GM23338 (cell line): ENCODE measurements at regions not wholly inside any gene's neighbourhood (a gene's known extent, or its start where the extent isn't known, plus 50 kb on each side); places are given as distances from the start of the nearest gene placed in this dataset.

Experiments used
- ATAC-seq: fragments of 200-7000 bp; cut with Tn5 transposase; 3 replicates; pipeline ENCODE4 v1.9.1; 2020
- DNase-seq: peaks from one replicate; pipeline ENCODE4 v3.0.0-alpha.2; 2015; ENCODE audit warnings: low spot score
- H2AFZ ChIP-seq: fragments of 200-600 bp; sonication (generic); 2 replicates; pipeline ENCODE4 v1.8.0; 2016; ENCODE audit warnings: antibody characterized with exemption, mild to moderate bottlenecking, moderate library complexity
- H3F3A ChIP-seq: fragments of 200-600 bp; sonication (generic); replicated peaks from 2 replicates; pipeline ENCODE4 v1.8.0; 2017; ENCODE audit warnings: antibody characterized with exemption, mixed run types, low read depth
- H3K27ac ChIP-seq: fragments of 200-600 bp; sonication (generic); 2 replicates; pipeline ENCODE4 v1.6.1; 2016; ENCODE audit warnings: low read depth
- H3K27me3 ChIP-seq: fragments of 200-600 bp; sonication (generic); 2 replicates; pipeline ENCODE4 v1.8.0; 2016; ENCODE audit warnings: mild to moderate bottlenecking, mixed run types, moderate library complexity; ENCODE audit not compliant: insufficient read depth
- H3K36me3 ChIP-seq: fragments of 200-600 bp; sonication (generic); 2 replicates; pipeline ENCODE4 v1.8.0; 2016; ENCODE audit warnings: mild to moderate bottlenecking; ENCODE audit not compliant: insufficient read depth
- H3K4me1 ChIP-seq: fragments of 200-600 bp; sonication (generic); 2 replicates; pipeline ENCODE4 v1.8.0; 2016; ENCODE audit warnings: mild to moderate bottlenecking, moderate library complexity; ENCODE audit not compliant: insufficient read depth
- H3K4me2 ChIP-seq: fragments of 200-600 bp; sonication (generic); 2 replicates; pipeline ENCODE4 v1.7.1; 2017; ENCODE audit warnings: mixed run types
- H3K4me3 ChIP-seq: fragments of 200-600 bp; sonication (generic); 2 replicates; pipeline ENCODE4 v1.6.1; 2016; ENCODE audit warnings: mixed run types
- H3K79me2 ChIP-seq: fragments of 200-600 bp; sonication (generic); replicated peaks from 2 replicates; pipeline ENCODE4 v1.8.0; 2017; ENCODE audit warnings: mild to moderate bottlenecking; ENCODE audit not compliant: insufficient read depth
- H3K9me2 ChIP-seq: fragments of 200-600 bp; sonication (generic); 2 replicates; pipeline ENCODE4 v1.8.0; 2017; ENCODE audit not compliant: insufficient read depth
- H4K20me1 ChIP-seq: fragments of 200-600 bp; sonication (generic); replicated peaks from 2 replicates; pipeline ENCODE4 v1.8.0; 2017; ENCODE audit warnings: mild to moderate bottlenecking; ENCODE audit not compliant: insufficient read depth
- H3K27ac Mint-ChIP-seq: 2 replicates; pipeline ENCODE4 v1.8.0; 2020; ENCODE audit warnings: inconsistent platforms, mild to moderate bottlenecking, moderate library complexity, mixed read lengths
- H3K27me3 Mint-ChIP-seq: 3 replicates; pipeline ENCODE4 v1.8.0; 2022; ENCODE audit warnings: low read depth, mild to moderate bottlenecking, moderate library complexity, mixed read lengths, inconsistent platforms; ENCODE audit not compliant: insufficient read depth, poor library complexity
- H3K36me3 Mint-ChIP-seq: 3 replicates; pipeline ENCODE4 v1.8.0; 2021; ENCODE audit warnings: low read depth, mild to moderate bottlenecking, inconsistent platforms, moderate library complexity, mixed read lengths
- H3K4me1 Mint-ChIP-seq: 3 replicates; pipeline ENCODE4 v1.8.0; 2020; ENCODE audit warnings: mild to moderate bottlenecking, inconsistent platforms, mixed read lengths
- H3K4me3 Mint-ChIP-seq: 3 replicates; pipeline ENCODE4 v1.8.0; 2021; ENCODE audit warnings: moderate library complexity, mild to moderate bottlenecking, inconsistent platforms, mixed read lengths
- H3K9me3 Mint-ChIP-seq: 3 replicates; pipeline ENCODE4 v1.8.0; 2020; ENCODE audit warnings: moderate library complexity, mild to moderate bottlenecking, inconsistent platforms, mixed read lengths
- CREB1 ChIP-seq: fragments of 250-450 bp; sonication (Bioruptor Pico); IDR thresholded peaks from 2 replicates; pipeline ENCODE4 v1.5.0; 2020; ENCODE audit warnings: low read depth, mild to moderate bottlenecking, moderate library complexity
- ETS1 ChIP-seq: IDR thresholded peaks from 2 replicates; pipeline ENCODE4 v1.6.1; 2016; ENCODE audit warnings: antibody characterized with exemption
- EZH2 ChIP-seq: fragments of 200-600 bp; sonication (generic); IDR thresholded peaks from one replicate; pipeline ENCODE4 v1.8.0; 2017; ENCODE audit warnings: antibody characterized with exemption, mild to moderate bottlenecking, low read depth; ENCODE audit not compliant: unreplicated experiment
- EZH2phosphoT487 ChIP-seq: fragments of 200-600 bp; sonication (generic); IDR thresholded peaks from one replicate; pipeline ENCODE4 v1.8.1; 2018; ENCODE audit warnings: antibody characterized with exemption; ENCODE audit not compliant: unreplicated experiment
- JUNB ChIP-seq: IDR thresholded peaks from one replicate; pipeline ENCODE4 v1.6.1; 2016; ENCODE audit warnings: antibody characterized with exemption; ENCODE audit not compliant: unreplicated experiment
- NANOG ChIP-seq: IDR thresholded peaks from 2 replicates; pipeline ENCODE4 v1.6.1; 2016; ENCODE audit warnings: antibody characterized with exemption, borderline replicate concordance
- POLR2AphosphoS5 ChIP-seq: IDR thresholded peaks from 2 replicates; pipeline ENCODE4 v1.6.1; 2016; ENCODE audit warnings: antibody characterized with exemption, low read depth
- REST ChIP-seq: IDR thresholded peaks from one replicate; pipeline ENCODE4 v1.6.1; 2018; ENCODE audit warnings: antibody characterized with exemption; ENCODE audit not compliant: unreplicated experiment
- STAT1 ChIP-seq: IDR thresholded peaks from one replicate; pipeline ENCODE4 v1.6.1; 2016; ENCODE audit warnings: antibody characterized with exemption; ENCODE audit not compliant: unreplicated experiment
- ZNF114 ChIP-seq: fragments of 250-450 bp; sonication (Bioruptor Pico); IDR thresholded peaks from 2 replicates; pipeline ENCODE4 v1.5.0; 2020; ENCODE audit warnings: mild to moderate bottlenecking, moderate library complexity
- ZNF331 ChIP-seq: fragments of 250-450 bp; sonication (Bioruptor Pico); IDR thresholded peaks from 2 replicates; pipeline ENCODE4 v1.5.0; 2020; ENCODE audit warnings: low read depth, mild to moderate bottlenecking, moderate library complexity
- TF ChIP-seq, protein P1 (sequence below), 2 experiments: fragments of 200-600 bp in 1 of 2; sonication (generic) in 1 of 2; conservative IDR thresholded peaks; 2 replicates each; pipeline versions ENCODE4 v1.5.1 to v1.6.1; 2016 to 2017; ENCODE audit warnings: antibody characterized with exemption in 2 of 2, low read depth in 2 of 2, mild to moderate bottlenecking in 2 of 2, moderate library complexity in 1 of 2
- TF ChIP-seq, protein P2 (sequence below): fragments of 250-450 bp; sonication (Bioruptor Pico); IDR thresholded peaks from 2 replicates; pipeline ENCODE4 v1.5.0; 2020; ENCODE audit warnings: mild to moderate bottlenecking, moderate library complexity

GRCh38 chr6:117156741-117157140, 108.6 kb upstream of the VGLL2 start:
- Mint-ChIP-seq H3K4me3 (no peak overlapping the region), H3K4me1 (no peaks in the 10 kb centered on the region), H3K27me3 (no peaks in the 10 kb centered on the region), H3K27ac (no peak overlapping the region), H3K9me3 (peaks cover 4% of the 10 kb centered on the region; the same call in 1 of the 3 replicates), H3K36me3 (peaks cover 3% of the 10 kb centered on the region; the same call in 1 of the 3 replicates)
- ATAC-seq (no peak), DNase-seq (no peak)
- no peaks in the 10 kb centered on the region for H3K4me1 ChIP-seq
- no peak overlapping the region for H3K4me3 ChIP-seq
- no peak overlapping the region for H3K27ac ChIP-seq
- H3K36me3 ChIP-seq, result no peaks in the 10 kb centered on the region
- H4K20me1 ChIP-seq, result no peaks in the 10 kb centered on the region
- H3K4me2 ChIP-seq, result no peak overlapping the region
- no peak overlapping the region for H2AFZ ChIP-seq
- H3K27me3 ChIP-seq, result no peaks in the 10 kb centered on the region
- H3F3A ChIP-seq, result no peaks in the 10 kb centered on the region
- no peaks in the 10 kb centered on the region for H3K79me2 ChIP-seq
- H3K9me2 ChIP-seq, result no peaks in the 10 kb centered on the region
- TF ChIP-seq EZH2phosphoT487 (no peak), ETS1 (no peak), STAT1 (no peak), NANOG (no peak), ZNF114 (CRISPR knock-in tag) (no peak), CREB1 (CRISPR knock-in tag) (no peak), POLR2AphosphoS5 (no peak), ZNF331 (CRISPR knock-in tag) (no peak), REST (no peak), EZH2 (no peak), JUNB (no peak)
- TF ChIP-seq, protein P1, sequence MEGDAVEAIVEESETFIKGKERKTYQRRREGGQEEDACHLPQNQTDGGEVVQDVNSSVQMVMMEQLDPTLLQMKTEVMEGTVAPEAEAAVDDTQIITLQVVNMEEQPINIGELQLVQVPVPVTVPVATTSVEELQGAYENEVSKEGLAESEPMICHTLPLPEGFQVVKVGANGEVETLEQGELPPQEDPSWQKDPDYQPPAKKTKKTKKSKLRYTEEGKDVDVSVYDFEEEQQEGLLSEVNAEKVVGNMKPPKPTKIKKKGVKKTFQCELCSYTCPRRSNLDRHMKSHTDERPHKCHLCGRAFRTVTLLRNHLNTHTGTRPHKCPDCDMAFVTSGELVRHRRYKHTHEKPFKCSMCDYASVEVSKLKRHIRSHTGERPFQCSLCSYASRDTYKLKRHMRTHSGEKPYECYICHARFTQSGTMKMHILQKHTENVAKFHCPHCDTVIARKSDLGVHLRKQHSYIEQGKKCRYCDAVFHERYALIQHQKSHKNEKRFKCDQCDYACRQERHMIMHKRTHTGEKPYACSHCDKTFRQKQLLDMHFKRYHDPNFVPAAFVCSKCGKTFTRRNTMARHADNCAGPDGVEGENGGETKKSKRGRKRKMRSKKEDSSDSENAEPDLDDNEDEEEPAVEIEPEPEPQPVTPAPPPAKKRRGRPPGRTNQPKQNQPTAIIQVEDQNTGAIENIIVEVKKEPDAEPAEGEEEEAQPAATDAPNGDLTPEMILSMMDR (conservative IDR thresholded peaks at IDR 0.05; ENCODE audit: low read depth in 2 of 2), result no peak
- TF ChIP-seq, protein P2, sequence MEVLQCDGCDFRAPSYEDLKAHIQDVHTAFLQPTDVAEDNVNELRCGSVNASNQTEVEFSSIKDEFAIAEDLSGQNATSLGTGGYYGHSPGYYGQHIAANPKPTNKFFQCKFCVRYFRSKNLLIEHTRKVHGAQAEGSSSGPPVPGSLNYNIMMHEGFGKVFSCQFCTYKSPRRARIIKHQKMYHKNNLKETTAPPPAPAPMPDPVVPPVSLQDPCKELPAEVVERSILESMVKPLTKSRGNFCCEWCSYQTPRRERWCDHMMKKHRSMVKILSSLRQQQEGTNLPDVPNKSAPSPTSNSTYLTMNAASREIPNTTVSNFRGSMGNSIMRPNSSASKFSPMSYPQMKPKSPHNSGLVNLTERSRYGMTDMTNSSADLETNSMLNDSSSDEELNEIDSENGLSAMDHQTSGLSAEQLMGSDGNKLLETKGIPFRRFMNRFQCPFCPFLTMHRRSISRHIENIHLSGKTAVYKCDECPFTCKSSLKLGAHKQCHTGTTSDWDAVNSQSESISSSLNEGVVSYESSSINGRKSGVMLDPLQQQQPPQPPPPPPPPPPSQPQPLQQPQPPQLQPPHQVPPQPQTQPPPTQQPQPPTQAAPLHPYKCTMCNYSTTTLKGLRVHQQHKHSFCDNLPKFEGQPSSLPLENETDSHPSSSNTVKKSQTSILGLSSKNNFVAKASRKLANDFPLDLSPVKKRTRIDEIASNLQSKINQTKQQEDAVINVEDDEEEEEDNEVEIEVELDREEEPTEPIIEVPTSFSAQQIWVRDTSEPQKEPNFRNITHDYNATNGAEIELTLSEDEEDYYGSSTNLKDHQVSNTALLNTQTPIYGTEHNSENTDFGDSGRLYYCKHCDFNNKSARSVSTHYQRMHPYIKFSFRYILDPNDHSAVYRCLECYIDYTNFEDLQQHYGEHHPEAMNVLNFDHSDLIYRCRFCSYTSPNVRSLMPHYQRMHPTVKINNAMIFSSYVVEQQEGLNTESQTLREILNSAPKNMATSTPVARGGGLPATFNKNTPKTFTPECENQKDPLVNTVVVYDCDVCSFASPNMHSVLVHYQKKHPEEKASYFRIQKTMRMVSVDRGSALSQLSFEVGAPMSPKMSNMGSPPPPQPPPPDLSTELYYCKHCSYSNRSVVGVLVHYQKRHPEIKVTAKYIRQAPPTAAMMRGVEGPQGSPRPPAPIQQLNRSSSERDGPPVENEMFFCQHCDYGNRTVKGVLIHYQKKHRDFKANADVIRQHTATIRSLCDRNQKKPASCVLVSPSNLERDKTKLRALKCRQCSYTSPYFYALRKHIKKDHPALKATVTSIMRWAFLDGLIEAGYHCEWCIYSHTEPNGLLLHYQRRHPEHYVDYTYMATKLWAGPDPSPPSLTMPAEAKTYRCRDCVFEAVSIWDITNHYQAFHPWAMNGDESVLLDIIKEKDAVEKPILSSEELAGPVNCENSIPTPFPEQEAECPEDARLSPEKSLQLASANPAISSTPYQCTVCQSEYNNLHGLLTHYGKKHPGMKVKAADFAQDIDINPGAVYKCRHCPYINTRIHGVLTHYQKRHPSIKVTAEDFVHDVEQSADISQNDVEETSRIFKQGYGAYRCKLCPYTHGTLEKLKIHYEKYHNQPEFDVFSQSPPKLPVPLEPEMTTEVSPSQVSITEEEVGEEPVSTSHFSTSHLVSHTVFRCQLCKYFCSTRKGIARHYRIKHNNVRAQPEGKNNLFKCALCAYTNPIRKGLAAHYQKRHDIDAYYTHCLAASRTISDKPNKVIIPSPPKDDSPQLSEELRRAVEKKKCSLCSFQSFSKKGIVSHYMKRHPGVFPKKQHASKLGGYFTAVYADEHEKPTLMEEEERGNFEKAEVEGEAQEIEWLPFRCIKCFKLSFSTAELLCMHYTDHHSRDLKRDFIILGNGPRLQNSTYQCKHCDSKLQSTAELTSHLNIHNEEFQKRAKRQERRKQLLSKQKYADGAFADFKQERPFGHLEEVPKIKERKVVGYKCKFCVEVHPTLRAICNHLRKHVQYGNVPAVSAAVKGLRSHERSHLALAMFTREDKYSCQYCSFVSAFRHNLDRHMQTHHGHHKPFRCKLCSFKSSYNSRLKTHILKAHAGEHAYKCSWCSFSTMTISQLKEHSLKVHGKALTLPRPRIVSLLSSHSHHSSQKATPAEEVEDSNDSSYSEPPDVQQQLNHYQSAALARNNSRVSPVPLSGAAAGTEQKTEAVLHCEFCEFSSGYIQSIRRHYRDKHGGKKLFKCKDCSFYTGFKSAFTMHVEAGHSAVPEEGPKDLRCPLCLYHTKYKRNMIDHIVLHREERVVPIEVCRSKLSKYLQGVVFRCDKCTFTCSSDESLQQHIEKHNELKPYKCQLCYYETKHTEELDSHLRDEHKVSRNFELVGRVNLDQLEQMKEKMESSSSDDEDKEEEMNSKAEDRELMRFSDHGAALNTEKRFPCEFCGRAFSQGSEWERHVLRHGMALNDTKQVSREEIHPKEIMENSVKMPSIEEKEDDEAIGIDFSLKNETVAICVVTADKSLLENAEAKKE (CRISPR knock-in tag), result no peak
